Mesothelial cell of epicardium (in vitro differentiated cells): ENCODE measurements at regions not wholly inside any gene's neighbourhood (a gene's known extent, or its start where the extent isn't known, plus 50 kb on each side); places are given as distances from the start of the nearest gene placed in this dataset.

Experiments used
- DNase-seq, 2 experiments: peaks; one replicate each; pipeline ENCODE4 v3.0.0; 2021; ENCODE audit warnings: low spot score in 2 of 2; ENCODE audit not compliant: unreplicated experiment in 2 of 2
- H3K27ac Mint-ChIP-seq: 2 replicates; pipeline ENCODE4 v1.8.0; 2021; ENCODE audit warnings: mixed read lengths
- H3K27me3 Mint-ChIP-seq: 2 replicates; pipeline ENCODE4 v1.8.0; 2021; ENCODE audit warnings: low read depth, mixed read lengths
- H3K36me3 Mint-ChIP-seq: 2 replicates; pipeline ENCODE4 v1.8.0; 2021; ENCODE audit warnings: mixed read lengths
- H3K4me1 Mint-ChIP-seq: 2 replicates; pipeline ENCODE4 v1.8.0; 2021; ENCODE audit warnings: mixed read lengths
- H3K4me3 Mint-ChIP-seq: 2 replicates; pipeline ENCODE4 v1.8.0; 2021; ENCODE audit warnings: mild to moderate bottlenecking, moderate library complexity, mixed read lengths
- H3K9me3 Mint-ChIP-seq: 2 replicates; pipeline ENCODE4 v1.8.0; 2021; ENCODE audit warnings: mixed read lengths
- TF ChIP-seq, protein P1 (sequence below): fragments of 200-600 bp; sonication (generic); IDR thresholded peaks from one replicate; pipeline ENCODE4 v1.5.0; 2021; ENCODE audit warnings: antibody characterized with exemption; ENCODE audit not compliant: unreplicated experiment

DNA sequence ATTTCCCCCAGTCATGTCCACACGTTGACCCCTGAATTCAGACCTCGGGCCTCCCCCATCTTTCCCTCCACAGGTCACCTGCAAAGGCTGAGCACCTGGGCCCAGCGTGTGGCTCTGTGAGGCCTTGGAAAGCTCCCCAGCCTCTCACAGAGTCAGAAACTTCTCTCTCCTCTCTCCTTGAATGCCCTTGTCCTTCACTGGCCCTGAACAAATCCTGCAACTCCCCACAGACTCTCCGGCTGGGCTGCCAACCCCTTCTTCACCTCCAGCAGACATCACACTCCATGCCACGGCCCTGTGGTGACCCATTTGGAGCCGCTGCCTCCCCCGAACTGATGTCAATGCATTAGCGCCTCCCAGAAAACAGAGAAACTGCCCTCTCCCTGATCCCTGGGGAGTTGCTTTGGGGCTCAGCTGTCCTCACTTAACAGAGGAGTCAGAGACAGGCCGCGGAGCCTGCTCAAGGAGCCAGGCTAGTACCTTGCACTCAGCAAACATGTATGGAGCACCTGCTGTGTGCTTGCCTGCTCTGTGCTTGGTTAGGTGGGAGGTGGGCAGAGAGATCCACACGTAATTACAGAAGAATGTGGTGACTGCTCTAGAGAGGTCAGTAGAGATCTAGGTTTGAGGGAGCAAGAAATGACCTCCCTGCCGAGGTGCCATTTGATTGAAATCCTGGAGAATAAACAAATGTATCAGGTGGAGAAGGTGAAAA is 99.2 kb upstream of the PWP1 start:
- Mint-ChIP-seq H3K36me3 (no peaks in the 10 kb centered on the region), H3K4me1 (peaks cover 6% of the 10 kb centered on the region), H3K9me3 (peaks cover 9% of the 10 kb centered on the region), H3K27me3 (peaks cover 52% of the 10 kb centered on the region), H3K27ac (no peak overlapping the region), H3K4me3 (no peak overlapping the region)
- no peak for DNase-seq
- TF ChIP-seq, protein P1, sequence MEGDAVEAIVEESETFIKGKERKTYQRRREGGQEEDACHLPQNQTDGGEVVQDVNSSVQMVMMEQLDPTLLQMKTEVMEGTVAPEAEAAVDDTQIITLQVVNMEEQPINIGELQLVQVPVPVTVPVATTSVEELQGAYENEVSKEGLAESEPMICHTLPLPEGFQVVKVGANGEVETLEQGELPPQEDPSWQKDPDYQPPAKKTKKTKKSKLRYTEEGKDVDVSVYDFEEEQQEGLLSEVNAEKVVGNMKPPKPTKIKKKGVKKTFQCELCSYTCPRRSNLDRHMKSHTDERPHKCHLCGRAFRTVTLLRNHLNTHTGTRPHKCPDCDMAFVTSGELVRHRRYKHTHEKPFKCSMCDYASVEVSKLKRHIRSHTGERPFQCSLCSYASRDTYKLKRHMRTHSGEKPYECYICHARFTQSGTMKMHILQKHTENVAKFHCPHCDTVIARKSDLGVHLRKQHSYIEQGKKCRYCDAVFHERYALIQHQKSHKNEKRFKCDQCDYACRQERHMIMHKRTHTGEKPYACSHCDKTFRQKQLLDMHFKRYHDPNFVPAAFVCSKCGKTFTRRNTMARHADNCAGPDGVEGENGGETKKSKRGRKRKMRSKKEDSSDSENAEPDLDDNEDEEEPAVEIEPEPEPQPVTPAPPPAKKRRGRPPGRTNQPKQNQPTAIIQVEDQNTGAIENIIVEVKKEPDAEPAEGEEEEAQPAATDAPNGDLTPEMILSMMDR: no peak

DNA sequence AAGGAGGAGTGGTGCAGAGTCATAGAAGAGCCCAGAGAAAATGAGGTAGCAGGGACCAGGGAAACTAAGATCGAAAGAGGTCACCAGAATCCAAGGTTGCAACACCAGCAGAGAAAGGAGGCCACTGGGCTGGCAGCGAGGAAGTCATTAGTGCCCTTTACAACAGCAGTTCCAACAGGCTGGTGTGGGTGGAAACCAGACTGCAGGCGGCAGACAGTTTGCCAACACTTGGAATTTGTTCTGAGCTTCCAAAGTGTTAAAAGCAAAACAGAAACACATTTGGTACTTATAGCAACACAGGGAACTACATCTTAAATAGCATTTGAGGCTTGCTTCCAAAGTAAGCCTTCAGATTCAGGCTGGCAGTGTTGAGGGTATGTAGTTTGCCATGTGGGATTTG is 95.2 kb upstream of the PWP1 start:
- no peak overlapping the region for H3K27ac Mint-ChIP-seq

DNA sequence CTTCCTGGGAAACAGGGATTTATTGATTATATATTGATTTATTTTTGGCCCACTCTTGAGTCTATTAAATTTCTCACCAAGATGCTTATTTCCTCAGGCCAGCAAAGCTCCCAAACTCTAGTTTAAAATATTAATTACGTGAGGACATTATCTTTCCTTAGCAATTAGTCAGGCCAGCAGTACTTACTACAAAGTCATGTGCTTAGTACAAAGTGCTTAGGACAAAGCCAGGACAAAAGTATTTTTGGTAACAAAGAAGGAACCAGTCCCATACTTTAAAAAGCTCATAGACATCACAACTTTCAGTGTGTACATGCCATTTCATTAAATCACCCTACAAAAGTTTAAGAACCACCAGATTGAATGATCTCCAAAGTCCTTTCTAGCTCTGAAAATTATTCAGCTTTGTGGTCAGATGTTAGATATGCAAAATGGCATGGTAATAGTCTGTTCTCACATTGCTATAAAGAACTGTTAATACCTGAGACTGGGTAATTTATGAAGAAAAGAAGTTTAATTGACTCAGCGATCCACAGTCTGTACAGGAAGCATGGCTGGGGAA is 94.7 kb upstream of the PWP1 start:
- H3K4me1 Mint-ChIP-seq: no peaks in the 10 kb centered on the region
- no peak overlapping the region for H3K27ac Mint-ChIP-seq
- H3K36me3 Mint-ChIP-seq: no peaks in the 10 kb centered on the region

More for the DNA sequence above, 95.2 kb upstream of the PWP1 start:
- no peaks in the 10 kb centered on the region for H3K4me1 Mint-ChIP-seq
- peaks cover 9% of the 10 kb centered on the region for H3K9me3 Mint-ChIP-seq
- no peaks in the 10 kb centered on the region for H3K36me3 Mint-ChIP-seq
- H3K4me3 Mint-ChIP-seq: no peak overlapping the region
- peaks cover 19% of the 10 kb centered on the region for H3K27me3 Mint-ChIP-seq
- TF ChIP-seq, protein P1: no peak
- DNase-seq: no peak

DNA sequence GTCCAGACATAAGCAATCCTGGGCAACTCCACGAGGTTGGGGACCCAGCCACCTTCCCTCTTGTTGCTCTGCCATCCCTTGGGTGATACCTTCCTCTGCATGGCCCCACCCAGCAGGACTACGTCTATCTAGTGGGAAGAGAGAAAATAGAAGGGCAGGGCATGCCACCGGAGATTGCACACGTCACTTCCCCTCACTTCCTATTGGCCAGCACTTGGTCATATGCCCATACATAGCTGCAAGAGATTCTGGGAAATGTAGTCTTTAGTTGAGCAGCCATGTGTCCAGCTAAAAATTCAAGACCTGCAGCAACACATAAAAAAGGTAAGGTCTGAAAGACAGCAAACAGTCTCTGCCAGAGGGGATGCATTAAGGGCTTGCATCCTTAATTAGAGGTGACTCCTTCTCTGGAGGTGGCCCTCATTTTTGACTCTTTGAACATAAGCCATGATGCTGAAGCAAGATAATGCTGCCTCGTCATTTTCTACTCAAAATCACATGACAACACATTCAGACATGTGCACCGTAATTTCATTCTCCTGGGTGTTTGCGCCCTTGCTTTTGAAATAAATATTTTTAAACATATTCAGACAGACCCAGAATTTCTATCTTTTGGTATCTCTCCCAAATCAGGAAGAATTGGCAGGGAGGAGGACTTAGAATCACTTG is 91.8 kb upstream of the PWP1 start:
- Mint-ChIP-seq H3K27ac (no peak overlapping the region), H3K4me1 (no peaks in the 10 kb centered on the region), H3K9me3 (peaks cover 5% of the 10 kb centered on the region), H3K27me3 (peaks cover 30% of the 10 kb centered on the region), H3K36me3 (no peaks in the 10 kb centered on the region), H3K4me3 (no peak overlapping the region)
- DNase-seq: no peak
- TF ChIP-seq, protein P1: no peak

More for the DNA sequence above, 94.7 kb upstream of the PWP1 start:
- Mint-ChIP-seq H3K4me3 (no peak overlapping the region), H3K27me3 (peaks cover 19% of the 10 kb centered on the region), H3K9me3 (peaks cover 9% of the 10 kb centered on the region)
- DNase-seq: no peak
- TF ChIP-seq, protein P1: no peak

DNA sequence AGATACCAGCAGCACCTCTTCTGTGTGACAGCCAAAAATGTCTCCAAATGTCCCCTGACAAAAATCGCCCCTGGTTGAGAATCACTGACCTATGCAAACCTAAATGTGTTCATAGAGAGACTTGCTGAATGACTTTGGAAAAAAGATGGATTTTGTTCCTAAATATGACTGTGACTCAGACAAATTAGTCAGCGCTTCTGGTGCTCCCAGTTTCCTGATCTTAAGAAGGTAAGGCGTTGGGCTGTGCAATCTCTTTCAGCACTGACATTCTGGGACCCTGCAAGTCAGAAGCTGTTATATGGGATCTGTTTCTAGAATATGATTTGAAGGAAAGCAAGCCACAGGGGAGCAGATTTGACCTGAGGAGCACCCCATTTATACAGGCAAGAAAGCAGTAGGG is 90.6 kb upstream of the PWP1 start:
- Mint-ChIP-seq H3K4me3 (no peak overlapping the region), H3K36me3 (no peaks in the 10 kb centered on the region), H3K4me1 (no peaks in the 10 kb centered on the region), H3K9me3 (peaks cover 5% of the 10 kb centered on the region), H3K27ac (no peak overlapping the region), H3K27me3 (peaks cover 33% of the 10 kb centered on the region)
- DNase-seq: no peak
- TF ChIP-seq, protein P1: no peak
